Stimulated activated CD8-positive, alpha-beta memory T cell treated with anti-CD3 and anti-CD28 coated beads, Interleukin-15, amount 100 ng/mL, for 4 hours (primary cell): ENCODE measurements at regions not wholly inside any gene's neighbourhood (a gene's known extent, or its start where the extent isn't known, plus 50 kb on each side); places are given as distances from the start of the nearest gene placed in this dataset.

Source experiments
- DNase-seq, 2 donors: peaks; one replicate each; pipeline ENCODE4 v3.0.0-alpha.2; 2020; ENCODE audit warnings: low read depth in 2 of 2

DNA sequence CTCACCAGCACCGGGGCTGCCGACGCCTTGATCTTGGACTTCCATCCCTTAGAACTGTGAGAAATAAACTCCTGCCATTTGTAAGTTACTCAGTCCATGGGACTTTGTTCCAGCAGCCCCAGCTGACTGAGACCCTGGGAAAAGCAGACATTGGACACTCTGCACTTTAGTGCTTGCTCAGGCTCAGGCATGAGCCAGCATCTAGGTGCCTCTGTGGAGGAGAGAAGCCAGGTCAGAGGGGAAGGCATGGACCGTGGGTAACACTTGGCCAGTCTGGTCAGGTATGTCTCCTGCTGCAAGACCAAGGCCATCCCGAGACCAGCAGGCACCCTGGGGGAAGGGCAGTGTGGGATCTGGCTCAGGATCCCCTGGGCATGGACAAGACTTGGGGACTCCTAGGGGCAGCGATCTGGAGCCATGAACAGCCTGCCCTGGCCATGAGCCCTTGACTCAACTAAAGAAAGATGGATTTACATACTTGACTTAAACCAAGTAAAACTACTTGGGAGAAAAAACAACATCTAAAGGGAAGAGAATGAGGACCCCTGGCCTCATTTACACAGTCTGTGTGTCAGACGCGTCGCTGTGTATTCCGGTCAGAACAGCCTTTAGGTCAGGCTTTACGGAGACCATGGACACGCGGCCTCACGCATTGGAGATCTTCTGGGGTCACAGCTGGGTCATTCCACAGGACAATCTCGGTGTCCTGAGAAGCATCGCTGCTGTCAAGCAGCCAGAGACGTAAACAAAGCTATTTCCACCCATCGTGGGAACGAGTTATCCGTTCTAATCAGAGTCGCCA lies 497.1 kb downstream of the BRD1 start:
- DNase-seq, result no peak

DNA sequence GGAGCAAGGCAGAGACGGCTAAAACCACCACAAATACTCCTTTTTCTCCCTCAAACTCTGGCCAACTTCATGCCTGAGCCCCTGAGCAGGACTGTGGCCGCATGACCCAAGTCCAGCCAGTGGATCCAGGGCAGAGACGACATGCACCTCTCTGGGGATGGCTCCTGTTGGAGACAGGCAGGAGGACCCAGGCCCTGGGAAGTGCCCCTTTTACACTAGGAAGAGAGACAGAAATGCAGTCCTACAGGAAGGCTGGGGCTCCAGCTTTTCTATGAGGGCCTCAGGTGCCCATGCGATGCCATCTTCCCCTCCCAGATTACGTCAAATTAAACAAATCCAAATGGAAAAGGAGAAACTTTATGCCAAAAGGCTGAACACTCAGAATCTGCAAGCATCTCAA lies 498.0 kb downstream of the BRD1 start:
- no peak for DNase-seq

DNA sequence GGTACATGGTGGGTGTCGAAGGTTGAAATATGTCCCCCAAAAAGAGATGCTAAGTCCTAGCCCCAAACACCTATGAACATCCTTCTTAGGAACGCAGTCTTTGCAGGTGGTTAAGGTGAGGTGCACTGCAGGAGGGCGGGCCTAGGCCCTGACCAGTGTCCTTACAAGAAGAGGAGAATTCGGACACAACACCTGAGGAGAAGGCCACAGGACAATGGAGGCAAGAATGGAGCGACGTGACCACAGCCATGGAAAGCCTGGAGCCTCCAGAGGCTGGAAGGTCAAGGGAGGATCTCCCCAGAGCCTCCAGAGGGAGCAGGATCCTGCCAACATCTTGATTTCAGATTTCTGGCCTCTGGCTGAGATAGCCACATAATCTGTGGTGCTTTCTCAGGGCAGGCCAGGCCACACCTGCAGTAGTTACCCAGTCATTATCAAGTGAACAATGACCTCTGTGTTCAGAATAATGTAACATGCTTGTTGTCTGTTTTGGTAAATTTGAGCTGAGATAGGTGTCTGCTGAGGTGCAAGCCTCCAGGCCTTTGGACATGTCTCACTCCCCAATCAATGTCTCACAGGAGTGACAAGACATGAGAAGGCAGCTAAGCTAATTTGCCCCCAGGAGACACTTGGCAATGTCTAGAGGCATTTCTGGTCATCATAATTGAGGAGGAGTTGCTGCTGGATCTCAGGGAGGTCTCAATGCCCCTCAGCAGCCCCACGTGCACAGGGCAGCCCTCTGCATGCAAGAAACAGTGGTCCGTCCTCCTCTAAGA lies 498.9 kb downstream of the BRD1 start:
- DNase-seq, result no peak

DNA sequence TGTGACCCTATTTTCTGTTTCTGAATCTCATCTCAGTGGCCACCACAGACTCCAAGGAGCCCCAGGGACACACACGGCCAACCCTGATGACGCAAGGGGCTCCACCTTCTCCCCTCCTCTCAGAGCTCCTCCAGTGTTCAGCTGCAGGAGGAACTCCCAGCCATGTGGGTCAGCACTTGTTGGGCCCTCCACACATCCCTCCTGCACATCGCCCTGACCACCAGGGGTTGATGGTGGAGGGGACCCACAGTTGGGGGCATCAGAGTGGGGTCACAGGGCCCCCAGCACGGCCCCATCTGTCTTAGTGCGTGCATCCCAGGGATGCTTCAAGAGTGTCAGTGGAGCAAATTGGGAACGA lies 499.6 kb downstream of the BRD1 start:
- no peak for DNase-seq

DNA sequence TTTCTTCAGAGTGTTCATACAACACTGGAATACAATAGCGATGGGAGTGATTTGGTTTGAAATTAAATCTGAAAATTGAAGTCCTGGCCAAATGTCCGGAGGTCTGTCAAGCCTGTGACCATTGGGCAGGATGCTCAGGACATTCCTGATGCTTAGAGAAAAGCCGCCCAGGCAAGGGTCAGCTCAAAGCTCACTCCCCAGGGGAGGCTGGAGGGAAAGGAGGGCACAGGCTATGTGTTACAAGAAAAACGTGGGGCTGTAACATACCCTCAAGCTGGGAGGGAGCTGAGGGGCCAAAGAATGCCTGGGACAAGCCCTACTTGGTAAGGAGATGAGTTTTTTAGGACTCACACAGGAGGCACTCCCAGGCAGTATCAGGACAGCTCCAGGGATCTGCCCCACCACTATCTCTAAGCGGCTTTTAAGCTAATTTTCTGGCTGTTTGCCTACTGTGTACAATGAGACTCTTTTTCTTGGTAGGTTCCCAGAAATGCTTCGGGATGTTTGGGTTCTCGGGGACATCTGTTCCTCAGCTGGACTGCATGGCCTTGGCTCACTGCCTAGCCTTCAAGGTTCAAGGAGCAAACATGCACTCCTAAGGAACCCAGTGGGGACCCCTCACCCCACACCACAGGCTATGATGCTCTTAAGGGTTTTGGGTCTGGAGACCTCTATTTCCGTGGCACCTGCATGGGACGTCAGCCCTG lies 500.1 kb downstream of the BRD1 start:
- DNase-seq, result no peak

DNA sequence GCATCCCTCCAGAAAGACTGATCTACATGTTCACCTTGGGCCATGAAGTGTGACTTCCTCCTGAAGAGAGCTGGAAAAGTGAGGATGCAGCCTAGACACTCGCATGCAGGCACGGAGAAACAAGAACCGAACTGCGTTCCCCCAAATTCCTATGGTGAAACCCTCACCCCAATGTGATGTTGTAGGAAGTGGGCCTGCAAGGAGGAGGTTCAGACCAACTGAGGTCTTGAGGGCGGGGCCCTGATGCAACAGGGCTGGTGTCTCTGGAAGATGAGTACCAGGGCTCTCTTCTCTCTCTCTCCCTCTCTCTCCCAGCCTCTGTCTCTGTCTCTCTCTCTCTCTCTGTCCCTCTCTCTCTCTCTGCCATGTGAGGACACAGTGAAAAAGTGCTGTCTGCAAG lies 501.1 kb downstream of the BRD1 start:
- DNase-seq, result no peak

DNA sequence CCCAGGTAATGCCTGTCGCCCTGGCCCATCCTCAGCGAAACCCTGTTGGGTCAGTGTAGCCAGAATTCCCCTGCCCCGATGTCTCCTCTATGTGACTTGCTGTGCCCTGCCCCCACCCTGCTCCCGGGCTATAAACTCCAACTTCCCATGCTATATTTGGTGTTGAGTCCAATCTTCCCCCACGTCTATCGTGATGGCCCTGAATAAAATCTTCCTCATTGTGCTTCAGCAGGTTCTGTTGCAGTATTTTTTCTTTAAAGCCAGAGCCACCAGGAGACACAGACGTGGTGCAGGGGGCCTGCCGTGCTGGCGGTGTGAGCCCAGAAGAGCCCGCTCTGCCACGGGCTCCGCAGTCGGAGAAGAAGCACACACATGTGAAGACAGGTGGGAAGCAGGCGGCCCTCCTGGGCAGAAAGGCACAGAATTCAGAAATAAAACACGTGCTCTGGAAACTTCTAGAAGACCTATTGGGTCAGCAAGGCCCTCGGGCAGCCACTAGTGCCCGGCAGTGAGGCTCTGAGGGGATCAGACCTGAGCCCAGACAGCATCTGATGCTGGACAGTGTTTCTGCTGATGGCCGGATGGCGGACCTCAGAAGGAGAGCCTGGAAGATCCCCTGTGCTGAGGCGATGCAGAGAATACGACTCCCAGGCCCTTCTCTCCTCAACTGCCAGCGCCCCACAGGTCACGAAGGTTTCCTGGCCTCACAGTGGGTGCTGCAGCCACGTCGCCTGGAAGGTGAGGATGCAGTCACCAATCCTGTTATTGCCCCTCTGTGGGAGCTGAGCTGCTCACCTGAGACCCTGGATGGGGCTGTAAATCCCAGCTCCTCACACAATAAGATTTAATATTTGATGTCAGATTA lies 501.9 kb downstream of the BRD1 start:
- DNase-seq, result no peak

DNA sequence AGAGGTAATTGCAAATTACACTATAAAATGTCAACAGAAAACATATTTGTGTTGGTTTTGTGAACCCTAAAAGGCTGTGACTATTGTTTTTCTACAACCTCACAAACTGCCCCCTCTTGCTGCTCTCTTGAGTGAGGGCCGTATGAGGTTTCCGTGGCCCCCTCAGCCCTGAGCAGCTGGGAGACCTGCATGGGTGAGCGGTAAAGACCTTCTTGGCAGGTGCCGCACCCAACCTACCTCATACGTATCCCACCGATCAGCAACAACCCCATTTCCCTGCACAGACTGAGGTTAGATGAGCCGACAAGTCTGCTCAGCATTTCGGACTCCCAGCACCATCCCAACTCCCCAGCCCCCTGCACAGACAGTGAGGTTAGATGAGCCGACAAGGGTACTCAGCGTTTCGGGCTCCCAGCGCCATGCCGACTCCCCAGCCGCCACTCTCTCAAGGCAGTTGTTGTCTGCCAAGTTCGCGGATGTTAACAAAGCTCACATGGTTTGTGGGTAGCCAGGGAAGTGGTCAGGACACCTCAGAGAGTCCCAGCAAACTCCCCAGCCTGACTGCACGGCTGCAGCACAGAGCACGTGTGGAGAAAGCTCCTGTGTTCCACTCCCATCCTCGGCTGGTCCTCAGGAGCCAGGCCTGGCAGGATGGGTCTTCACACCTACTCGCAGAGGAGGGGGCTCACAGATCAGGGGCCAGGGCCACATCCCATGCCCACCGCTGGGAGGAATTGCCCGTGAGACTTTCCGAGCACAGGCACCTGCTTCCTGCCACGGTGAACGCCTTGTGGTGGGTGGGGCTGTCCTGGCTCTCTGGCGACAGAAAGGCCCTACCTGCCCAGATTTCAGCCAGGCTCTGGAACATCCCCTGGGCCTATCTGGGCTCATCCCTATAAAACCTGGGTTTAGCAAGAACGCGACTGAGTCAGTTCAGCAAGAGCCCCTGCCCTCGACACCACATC lies 502.9 kb downstream of the BRD1 start:
- DNase-seq, result no peak

DNA sequence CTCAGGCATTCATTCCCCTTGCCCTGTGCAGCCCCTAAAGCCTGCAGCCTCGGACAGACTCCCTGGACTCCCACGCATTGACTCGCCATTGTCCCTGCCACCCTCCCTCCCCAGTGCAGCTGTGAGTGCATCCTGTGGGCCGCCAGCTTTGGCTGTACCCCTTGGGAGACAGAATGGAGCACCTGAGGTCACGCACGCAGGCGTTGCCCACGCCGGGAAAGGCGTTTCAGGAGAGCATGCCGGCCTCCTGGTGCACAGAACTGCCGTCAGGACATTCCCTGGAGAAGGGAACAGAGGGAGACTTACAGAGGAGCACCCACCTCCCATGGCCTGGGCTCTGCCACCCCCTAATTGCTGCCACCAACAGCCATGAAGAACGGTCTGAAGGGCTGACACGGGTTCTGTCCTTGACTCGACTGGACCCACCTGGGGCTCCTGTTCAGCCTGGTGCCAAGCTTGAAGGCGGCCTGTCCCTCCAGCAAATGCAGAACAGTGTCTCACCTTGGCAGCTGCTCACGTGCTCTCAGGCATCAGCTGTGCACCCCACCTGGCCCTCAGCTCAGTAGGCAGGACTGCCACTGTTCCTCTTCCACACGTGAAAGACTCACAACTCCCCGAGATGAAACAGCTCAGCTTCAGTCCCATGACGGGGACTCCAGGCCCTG lies 503.8 kb downstream of the BRD1 start:
- DNase-seq, result no peak

DNA sequence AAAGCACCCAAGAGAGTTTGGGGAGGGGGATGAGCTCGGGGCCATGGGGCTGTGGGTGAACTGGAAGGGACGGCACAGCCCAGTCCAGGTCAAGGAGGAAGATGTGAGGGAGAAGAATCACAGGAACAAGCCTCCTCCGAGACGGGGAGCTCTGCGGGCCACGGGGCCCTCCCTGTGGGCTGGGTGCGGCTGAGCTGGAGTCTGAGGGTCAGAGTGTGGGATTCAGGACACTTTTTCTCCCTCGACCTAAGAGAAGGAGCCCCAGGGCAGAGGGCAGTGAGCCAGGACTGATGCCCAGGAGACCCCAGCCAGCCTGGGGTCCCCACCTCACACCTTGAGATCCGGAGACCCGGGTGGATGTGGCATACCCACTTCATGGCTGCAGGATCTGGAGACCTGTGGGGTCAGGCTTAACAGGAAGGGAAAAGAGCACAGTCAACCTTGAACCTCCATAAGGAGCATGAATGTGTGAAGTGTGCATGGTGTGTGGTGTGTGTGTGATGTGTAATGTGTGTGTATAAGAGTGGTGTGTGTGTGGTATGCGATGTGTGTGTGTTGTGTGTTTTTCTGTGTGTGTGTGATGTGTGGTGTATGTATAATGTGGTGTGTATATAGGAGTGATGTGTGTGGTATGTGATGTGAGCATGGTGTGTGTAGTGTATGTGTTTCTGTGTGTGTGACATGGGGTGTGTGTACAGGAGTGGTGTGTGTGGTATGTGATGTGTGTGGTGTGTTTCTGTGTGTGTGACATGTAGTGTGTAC lies 504.6 kb downstream of the BRD1 start:
- no peak for DNase-seq

DNA sequence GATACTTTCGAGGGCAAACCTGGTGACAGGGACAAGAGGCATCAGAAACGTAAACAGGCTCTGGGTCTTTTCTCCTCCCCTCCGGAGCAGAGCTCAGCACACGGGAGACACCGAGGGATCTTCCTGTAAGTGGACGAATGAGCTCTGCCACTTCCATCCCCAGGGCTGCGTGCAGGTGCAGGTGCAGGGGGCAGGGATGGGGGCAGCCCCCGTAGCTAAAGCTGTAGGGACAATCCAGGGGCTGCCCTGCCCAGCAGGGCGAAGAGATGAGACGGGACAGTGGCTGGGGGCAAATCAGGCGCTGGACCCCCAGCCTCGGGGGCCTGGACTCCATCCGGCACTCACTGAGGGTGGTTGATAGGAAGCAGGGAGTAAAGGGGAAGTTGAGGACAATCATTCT lies 505.4 kb downstream of the BRD1 start:
- no peak for DNase-seq

DNA sequence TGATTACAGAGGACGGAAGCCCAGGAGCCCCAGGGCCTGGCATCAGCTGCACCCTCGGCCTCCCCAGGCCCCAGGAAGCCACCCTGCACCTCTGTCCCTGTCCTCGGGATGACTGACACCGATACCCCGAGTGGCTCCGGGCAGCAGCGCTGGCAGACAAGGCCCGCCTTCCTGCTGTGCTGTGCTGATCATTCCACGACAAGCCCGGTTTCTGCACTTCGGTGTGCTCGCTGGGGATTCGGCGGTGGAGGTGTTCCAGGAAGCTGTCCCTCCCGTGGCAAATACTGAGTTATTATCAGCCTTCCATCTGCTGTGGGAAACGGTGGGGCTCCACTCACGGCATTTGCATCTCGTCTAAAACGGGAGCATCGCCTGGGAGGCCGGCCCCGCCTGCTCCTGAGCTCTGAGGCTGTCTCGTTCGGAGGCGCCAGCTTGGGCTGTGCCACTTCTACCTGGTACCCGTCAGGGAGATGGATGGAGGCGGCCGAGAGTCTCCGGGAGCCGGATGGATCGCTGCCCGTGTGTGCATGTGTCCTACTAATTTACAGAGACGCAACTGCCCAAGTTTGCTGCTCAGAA lies 506.1 kb downstream of the BRD1 start:
- no peak for DNase-seq

DNA sequence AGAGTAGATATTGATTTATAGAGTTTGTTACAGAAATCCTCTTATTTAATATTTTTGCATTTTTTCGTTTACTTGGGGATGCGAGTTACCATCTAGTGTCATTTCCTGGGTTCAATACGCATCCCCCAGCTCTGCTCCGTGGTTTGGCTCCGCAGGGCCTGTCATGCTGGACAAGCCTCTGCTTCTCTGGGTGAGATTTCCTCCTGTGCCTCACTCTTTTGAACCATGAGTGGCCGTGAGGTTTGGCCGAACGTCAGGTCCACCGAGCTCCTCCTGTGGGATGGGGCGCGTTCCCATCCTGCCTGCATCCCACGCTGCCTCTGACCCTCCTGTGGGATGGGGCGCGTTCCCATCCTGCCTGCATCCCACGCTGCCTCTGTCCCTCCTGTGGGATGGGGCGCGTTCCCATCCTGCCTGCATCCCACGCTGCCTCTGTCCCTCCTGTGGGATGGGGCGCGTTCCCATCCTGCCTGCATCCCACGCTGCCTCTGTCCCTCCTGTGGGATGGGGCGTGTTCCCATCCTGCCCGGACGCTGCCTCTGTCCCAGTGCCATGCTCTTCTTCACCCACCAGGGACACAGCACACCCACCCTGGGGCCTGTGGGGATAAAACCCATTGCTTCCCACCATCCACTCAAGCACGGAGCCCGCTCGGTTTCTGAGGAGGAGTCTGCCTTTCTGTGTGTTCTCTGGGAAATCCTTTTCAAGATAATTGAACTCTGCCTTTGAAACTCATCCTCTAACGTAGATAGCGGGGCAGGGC lies 506.8 kb downstream of the BRD1 start:
- no peak for DNase-seq

DNA sequence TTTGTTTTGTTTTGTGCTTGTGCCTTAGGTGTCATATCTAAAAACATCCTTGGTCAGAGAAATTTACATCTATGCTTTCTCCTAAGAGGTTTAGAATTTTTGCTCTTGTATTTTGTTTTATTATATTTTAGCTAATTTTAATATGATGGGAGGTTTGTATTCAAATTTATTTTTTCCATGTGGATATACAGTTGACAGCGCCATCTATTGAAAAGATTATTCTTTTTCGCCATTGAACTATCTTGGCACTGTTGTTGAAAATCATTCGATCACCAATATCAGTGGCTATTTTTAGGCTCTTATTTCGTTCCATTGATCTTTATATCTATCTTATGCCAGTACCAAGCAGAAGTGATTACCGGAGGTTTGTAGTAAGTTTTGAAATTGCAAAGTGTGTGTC lies 510.3 kb downstream of the BRD1 start:
- no peak for DNase-seq

DNA sequence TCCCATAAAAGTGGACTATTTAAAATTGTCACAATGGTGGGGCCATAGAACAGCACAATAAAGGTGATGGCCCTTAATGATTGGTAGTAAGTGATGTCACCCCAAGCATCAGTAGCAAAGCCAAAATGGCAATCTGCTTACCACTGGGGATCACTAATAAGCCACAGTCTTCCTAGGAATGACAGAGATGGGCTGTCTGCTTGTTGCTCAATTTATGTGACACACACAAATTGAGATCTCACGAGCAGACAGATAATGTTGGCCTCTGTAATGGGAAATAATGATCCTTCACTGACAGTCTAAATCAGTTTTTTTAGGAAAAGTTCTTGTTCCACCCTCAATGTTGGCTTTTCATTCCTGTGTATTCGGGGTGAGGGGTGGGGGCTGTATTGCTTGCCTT lies 515.1 kb downstream of the BRD1 start:
- DNase-seq, result no peak

DNA sequence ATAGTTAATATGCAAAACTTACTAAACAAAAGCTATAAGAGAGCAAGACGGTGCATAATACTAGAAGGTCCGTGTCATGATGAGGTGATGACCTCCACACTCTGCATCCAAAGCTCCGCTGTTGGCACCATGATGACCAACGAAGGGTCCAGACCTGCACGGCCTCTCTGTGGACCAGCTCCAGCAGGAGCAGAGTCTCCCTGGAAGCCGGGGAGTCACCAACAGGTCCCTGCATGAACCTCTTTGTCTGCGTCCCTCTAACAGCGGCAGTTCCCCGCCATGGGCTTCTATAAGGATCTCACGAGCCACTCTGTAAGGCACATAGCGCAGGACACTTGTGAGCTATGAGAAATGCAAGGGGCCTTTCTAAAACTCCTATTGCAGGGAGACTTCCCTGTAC lies 517.3 kb downstream of the BRD1 start:
- no peak for DNase-seq

DNA sequence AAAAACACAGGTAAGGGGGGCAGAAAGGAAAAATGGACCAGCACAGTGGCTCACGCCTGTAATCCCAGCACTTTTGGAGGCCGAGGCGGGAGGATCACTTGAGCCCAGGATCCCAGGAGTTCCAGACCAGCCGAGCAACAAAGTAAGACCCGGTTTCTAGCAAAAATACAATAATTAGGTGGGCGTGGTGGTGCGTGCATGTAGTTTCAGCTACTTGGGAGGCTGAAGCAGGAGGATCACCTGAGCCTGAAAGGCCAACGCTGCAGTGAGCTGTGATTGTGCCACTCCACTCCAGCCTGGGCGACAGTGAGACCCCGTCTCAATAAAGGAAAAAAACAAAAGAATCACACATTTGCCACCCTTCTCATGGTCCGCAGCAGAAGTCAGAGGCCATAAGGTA lies 519.4 kb downstream of the BRD1 start:
- DNase-seq, result no peak

DNA sequence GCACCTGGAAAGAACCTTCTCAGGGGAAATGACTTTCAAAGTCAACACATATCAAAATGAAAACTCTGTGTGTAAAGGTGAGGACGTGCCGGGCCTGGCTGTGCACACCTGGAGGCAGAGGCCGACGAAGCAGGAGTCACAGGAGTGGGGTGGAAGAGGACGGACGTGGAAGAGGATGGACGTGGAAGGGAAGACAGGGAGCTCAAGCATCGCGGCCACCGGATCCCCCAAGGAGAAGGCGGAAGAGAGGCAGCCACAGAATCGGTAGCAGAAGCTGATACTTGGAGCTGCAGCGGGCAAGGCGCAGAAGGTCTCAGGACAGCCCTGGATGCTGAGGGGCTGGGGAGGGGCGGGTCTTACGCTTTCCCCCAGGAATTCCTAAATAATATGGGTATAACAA lies 519.8 kb downstream of the BRD1 start:
- no peak for DNase-seq
